HG03108 (cell line): ENCODE measurements at regions not wholly inside any gene's neighbourhood (a gene's known extent, or its start where the extent isn't known, plus 50 kb on each side); places are given as distances from the start of the nearest gene placed in this dataset.
"Not testable (repeated sequence)": the region's sequence is repeated elsewhere in the genome, so short reads cannot be mapped to it uniquely, and the experiment has no call there.

ENCODE experiments used
- ATAC-seq: cut with Tn5 transposase; IDR thresholded peaks from one replicate; pipeline ENCODE4 v1.9.1; 2021; ENCODE audit warnings: moderate library complexity; ENCODE audit not compliant: unreplicated experiment

DNA sequence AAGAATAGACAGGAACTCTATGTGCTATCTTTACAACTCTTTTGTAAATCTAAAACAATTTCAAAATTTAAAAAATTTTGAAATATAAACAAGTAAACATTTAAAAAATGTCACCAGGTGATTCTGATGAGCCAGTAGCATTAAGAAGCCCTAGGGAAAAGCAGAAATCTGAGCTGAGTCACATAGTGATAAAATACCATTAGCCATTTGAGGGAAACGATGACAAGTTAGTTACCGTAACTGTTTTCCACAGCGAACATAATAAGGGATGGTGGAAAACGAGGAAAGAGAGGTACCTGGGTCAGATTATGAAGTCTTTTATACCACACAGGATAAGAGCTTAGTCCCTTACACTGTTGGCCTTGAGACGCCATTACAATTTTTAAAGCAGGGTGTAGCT lies 55.5 kb downstream of the PRR15 start:
- no peak for ATAC-seq

DNA sequence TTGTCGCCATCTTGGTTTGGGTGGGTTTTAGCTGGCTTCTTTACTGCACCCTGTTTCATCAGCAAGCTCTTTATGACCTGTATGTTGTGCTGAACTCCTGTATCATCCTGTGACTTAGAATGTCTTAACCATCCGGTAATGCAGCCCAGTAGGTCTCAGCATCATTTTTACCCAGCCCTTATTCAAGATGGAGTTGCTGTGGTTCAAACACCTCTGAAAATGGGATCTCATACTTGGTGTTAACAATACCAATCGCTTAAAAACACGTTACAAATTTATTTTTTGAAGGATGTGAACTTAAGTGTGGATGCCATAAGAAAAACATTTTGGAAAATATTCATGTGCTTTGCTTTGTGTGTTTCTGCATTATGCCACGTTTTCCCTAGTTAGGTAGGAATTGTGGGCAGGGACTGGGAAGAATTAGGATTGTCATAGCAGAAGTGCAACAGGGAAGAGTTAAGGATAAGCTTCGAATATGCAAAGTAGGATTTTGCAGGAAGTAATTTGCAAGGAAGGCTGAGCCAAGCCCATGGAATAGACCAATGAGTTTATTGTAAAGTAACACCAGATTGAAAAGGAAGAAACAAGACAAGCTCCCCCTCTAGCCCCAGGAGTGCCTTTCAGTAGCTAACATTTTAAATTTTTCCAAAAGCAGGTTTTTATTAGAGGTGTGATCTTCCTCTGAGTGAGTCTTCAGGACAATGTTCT lies 56.4 kb downstream of the PRR15 start:
- no peak for ATAC-seq

DNA sequence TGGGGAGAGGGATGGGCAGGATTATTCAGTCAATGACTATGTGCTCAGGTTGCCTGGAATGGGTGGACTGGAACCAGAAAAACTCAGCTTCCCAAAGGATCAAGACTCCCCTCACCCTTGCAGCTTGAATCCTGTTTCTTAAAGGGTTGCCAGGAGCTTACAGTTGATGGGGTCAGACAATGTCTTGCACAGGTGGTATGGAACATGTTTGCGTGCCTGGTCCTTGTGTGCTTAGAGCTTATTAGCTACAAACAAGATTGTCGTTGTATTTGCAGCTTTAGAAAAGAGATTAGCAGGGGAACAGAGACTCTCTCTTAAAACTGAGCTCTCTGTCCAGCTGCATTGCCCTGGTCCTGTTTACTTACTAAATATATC lies 56.9 kb downstream of the PRR15 start:
- no peak for ATAC-seq

DNA sequence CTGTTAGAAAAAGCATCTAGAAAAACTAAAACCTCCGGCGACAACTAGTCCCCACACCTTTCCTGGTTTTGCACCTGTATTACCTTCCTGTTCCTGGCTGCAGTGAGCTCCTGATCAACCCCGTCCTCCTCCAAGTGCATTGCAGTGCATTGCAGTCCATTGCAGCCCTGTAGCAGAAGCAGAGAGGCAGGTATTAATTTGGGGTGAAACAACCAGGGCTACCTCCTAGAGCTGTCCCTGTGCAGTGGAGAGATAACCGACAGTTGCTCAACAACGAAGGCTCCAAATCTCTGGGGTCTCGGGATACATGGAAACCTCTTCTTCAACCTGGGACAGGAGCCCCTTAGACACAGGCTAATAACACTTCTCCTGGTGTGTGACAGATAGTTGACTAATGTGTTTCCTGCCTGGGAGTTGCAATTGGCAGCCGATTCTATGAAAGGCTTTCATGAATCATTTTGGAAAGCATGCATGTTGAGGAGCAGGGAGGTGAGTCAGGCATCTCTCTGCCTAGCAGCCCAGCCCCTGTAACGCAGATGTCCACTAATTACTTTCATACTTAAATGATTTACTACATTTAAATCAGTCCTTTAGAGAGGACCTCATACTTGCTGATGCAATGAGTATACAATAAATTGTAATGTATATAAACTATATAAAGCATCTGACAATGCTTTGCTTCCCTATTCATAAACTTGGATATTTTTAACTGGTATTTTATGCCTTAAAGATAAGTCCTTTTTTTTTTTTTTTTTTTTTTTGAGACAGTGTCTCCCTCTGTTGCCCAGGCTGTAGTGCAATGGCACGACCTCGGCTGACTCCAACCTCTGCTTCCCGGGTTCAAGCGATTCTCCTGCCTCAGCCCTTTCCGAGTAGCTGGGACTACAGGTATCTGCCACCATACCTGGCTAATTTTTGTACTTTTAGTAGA lies 59.0 kb downstream of the PRR15 start:
- no peak for ATAC-seq

DNA sequence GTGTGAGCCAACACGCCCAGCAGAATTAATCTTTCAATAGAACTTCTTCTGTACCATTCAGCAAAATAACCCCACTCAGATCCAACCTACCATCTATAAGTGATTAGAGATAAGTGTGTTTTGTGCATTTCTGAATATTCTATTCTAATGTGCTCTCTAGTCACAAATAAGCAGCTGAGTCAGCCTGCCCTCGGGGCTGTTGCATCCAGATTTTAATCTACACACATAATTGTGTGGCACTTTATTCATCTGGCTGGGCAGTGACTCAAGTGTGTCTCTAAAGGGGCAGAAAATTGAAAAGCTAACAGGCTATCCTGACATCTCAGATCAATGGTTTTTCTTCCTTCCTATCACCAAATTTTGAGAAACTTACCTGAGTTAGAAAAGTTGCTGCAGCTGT lies 60.3 kb downstream of the PRR15 start:
- no peak for ATAC-seq

DNA sequence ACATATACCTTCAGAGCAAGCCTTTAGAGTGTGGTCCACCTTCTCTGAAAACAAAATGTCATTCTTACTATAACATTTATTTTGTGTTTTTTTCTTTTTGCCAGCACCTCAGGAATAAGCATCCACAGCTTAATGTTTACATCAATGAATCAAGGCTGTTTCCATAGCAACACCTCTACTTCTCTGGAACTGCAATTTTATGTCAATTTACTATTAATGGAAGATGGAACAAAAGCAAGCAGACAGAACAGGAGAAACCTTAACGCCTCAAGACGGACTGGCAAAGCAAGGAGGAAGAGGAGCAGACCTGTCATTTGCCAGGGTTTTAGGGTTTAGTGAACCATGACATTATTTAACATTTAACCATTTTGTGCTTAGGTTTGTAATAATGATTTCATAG lies 63.1 kb downstream of the PRR15 start:
- ATAC-seq, result no peak

DNA sequence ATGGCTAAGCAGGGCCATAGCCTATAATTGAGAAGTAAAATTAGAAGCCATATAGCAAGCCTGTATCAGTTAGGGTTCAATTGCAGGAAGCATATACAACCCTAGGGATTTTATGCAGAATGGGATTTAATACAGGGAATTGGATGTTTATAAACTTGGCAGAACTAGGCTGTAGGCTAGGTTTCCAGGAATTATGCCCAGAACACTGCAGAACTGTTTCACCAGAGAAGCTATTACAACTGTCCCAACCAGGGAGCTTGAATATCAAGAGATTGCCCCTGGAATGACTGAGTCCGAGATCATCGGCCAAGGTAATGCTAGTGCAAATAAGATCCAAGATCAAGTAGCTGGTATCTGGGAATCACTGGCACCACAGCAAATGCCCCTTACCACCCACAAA lies 64.0 kb downstream of the PRR15 start:
- no peak for ATAC-seq

DNA sequence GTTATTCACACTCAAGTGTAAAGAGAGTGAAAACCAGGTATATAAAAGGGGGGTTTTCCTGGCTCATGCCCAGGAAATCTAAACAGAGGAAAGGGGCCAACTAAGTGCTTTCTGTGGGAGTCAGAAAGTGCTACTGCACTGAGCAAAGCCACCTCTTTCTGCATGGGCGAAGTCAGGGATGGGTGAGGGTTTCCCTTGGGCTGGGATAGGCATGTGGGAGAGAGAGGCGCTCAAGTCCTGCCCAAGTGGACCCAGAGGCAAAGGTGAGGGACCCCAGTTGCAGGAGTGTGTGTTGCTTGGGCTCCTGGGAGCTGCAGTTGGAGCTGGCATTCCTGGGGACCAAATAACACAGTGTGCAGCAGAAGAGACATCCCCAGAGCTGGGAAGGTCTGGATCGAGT lies 65.9 kb downstream of the PRR15 start:
- ATAC-seq, result no peak

DNA sequence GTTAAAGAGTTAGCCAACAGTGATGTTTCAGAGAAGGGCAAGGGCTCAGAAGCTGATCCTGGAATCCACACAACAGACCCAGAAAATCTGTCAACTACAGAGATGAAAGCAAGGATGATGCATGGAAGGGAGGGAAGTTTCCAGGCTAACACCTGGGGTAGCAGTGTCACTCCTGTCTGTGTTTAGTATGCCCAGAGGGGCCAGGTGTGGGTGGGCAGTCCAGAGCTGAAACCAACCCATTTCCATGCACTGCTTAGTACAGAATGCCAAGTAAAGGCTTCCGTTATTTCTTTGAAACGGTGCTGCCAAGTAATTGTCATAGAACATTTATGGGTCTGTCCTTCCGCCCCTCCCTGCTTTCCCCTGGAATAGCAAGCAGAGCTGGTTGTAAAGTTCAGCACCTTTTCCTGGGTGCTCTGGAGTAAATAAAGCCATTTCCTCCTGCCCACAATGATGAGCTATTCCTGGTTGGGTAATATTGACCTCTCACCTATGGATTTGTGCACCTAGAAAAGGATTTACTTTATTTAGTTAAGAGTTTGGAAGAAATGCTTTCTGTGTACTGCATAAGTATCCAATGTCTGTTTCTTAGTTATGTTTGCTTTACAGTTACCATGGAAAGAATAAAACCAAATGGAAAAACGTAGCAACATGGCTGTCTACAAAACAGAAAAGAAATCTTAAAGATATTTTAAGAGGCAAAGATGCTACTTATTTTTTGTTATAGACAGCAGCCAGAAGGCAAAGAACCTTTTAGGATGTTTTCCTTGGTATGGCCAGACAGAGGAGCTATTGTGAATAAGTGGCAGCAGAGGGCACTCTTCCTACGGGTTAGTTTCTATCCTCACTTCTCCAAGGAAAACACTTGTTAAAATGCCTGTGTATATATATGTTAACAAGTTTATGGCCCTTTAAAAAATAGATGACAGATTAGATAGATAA lies 71.7 kb downstream of the PRR15 start:
- ATAC-seq, result not testable (repeated sequence)

DNA sequence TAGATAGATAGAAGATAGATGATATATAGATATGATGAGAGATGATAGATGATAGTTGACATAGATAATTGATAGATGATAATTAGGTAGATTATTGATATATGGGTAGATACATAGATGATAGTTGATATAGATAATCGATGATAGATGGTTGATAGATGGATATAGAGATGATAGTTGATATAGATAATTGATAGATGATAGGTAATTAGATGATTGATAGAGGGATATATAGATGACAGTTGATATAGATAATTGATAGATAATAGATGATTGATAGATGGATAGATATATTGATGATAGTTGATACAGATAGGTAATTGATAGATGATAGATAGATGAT lies 72.3 kb downstream of the PRR15 start:
- no peak for ATAC-seq

DNA sequence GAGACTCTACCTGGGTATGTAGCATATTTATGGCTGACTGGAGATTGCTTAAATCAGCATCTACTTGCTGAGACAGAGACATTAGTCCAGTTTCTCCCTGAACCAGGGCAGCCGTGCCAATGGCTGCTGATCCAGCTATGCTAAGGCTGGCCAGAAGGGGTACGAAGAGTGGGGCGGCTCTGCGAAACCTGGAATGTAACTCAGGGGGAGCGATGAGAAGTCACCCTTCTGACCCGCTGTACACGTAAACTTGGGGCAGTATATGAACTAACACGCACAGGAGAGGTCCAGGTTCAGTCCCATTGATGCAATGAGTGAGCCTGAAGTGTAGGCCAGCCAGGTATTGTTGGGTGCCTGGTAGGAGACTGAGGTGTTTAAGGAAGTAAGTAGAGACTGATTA lies 73.7 kb downstream of the PRR15 start:
- ATAC-seq, result no peak

DNA sequence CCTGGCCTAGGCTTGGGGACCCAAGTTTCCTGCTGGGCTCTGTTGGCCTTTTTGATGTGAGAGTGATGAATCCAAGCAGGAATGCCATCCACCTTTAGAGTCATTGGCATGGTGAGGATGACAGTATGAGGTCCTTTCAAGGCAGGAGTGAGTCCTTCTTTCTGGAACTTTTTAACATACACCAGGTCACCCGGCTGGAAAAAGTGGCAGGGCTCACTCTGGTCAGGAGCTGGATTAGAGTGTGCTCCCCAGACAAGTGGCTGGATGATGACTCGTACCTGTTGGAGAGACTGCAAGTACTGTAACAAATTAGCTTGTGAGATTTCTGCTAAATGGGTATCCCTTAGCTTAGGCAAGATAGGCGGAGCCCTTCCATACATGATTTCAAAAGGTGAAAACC lies 75.2 kb downstream of the PRR15 start:
- ATAC-seq, result not testable (repeated sequence)

DNA sequence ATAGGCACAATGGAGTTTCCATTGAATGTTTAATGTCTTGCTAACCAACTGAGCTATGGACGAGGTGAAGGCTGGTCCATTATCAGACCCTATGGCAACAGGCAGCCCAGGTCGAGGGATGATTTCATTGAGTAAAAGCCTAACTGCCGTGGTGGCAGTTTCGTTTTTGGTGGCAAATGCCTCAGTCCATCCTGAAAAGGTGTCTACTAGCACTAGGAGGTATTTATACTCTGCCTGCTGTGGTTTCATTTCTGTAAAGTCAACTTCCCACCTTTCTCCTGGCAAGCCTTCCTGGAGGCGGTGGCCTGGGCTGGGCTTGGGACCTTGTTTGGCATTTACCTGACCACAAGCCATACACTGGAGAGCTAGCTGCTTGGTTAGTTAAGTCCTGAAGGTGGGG lies 75.8 kb downstream of the PRR15 start:
- no peak for ATAC-seq

DNA sequence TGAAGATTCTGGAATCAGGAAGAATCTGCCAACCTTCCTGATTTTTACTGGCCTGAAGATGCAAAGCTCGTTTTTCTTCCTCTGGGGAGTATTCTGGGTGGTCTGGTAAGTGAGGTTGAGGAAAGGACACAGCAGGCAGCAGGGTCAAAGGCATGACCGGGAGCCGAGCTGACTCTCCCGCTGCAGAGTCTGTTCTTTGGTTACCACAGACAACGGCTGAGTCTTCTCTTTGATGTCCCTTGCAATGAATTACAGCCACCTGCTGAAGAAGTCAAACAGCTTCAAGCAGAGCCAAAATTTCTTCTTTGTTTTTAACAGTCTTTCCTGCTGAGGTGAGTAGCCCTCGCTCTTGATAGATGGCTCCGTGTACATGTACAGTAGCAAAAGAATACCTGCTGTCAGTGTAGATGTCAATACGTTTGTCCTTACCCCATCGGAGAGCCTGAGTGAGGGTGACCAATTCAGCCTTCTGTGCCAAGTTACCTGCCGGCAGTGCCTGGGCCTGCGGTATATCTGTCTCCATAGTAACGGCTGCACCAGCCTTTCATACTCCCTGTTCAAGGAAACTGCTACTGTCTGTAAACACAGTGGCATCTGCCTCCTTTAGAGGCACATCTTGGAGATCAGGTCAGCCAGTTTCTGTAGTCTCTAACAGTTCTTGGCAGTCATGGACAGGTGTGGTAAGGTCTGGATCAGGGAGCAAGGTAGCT lies 76.4 kb downstream of the PRR15 start:
- no peak for ATAC-seq

DNA sequence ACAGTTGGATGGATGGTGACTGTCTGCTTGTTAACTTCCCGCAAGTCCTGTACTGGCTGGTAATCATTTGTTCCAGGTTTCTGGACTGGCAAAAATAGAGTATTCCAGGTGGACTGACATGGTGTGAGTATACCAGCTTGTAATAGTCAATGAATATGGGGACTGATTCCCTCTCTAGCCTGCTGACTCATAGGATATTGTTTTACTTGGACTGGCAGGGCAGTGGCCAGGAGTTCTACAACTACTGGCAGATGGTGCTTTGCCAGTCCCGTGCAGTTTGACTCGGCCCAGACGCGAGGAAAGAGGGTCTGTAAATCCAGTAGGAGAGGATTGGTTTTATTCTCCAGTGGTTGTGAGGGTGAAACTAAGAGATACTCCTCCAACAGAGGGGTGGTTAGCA lies 78.0 kb downstream of the PRR15 start:
- ATAC-seq, result no peak

DNA sequence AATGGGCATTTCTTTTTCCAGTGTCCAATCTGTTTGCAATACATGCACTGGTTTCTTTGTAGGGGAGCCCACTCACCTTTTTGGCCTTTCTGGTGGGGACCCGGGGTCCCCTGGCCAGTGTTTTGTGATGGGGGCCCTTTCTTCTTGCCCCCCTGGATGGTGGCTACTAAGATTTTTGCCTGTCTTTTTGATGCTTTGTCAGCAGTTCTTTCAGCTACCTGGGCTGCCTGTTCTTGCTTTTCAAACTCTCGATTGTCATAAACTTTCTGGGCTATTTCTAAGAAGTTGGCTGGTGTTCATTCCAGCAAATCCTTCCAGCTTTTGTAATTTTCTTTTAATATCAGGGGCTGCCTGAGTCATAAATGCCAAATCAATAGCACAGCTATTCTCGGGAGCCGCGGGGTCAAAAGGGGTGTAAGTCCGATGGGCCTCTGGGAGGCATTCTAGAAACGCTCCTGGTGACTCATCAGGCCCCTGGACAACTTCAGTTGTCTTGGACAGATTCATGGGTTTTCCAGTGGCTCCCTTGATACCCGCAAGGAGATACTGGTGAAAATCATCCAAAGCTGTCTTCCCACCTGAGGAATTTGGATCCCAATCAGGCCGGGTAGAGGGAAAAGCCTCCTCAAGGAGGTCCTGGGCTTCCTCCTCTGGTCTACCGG lies 79.0 kb downstream of the PRR15 start:
- no peak for ATAC-seq

DNA sequence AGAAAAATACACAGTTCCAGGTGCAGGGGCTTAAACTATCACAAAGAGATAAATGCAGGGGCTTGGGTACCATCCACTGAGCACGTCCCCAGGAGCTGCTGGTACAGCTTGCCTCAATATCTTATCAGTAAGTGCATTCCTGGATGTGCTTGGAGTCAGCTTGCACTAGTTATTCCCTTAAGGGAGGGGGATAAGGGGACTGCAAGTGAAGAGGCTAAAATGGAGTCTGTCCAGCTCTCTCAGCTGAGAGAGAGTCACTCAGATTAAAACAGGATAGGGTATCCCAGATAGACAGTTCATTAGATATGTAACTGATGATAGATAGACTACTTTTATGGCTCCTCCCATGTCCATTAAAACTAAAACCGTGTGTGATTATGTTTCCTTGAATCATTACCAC lies 82.5 kb downstream of the PRR15 start:
- ATAC-seq, result not testable (repeated sequence)

DNA sequence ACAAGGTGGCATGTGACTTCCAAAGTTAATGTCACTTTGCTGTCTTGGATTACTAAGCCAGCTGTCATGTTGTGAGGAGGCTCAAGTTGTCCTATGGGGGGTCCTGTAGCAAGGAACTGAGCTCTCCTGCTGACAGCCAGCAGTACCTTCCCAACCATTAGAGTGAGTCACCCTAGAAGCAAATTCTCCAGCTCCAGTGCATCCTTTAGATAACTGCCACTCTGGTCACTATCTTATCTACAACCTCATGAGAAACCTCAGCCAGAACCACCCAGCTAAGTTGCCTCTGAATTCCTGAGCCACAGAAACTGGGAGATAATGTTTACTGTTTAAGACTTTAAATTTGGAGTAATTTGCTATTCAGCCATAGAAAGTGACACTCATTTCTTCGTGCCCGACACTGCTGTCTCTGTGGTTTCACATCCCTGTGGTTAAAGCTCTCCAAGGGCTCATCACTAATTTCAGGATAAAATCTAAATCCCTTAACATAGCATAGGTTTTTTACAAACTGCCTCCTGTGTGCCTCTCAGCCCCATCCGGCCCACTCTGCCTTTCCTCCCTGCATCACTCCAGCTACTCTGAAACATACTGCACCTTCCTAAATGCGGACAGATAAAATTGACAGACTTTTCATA lies 83.5 kb downstream of the PRR15 start:
- no peak for ATAC-seq

DNA sequence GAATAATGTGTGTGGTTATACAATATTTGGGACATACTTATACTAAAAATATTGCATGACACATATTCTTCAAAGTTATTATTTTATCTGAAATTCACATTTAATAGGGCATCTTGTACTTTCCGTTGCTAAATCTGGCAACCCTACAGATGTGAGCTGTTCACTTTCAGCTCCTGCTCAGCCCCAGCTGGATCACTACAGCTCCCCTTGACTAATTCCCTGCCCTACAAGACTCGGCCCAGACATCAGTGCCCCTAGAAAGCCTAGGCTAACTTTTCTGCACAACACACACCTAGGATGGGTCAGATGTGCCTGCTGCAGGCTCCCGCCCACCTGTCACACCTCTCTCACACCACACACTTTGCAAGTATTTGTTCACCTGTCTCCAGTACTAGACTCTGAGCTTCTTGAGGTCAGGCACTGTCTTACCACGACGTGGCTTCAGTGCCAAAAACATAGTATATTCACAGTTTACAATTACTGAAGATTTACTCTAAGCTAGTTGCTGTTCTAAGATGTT lies 84.1 kb downstream of the PRR15 start:
- not testable (repeated sequence) for ATAC-seq
